SHP77 (cell line): ENCODE measurements at regions not wholly inside any gene's neighbourhood (a gene's known extent, or its start where the extent isn't known, plus 50 kb on each side); places are given as distances from the start of the nearest gene placed in this dataset.
"Not testable (repeated sequence)": the region's sequence is repeated elsewhere in the genome, so short reads cannot be mapped to it uniquely, and the experiment has no call there.

Source experiments
- DNase-seq, 2 experiments: peaks; one replicate each; lab custom pipeline; 2025; lab: John Stamatoyannopoulos, UW

DNA sequence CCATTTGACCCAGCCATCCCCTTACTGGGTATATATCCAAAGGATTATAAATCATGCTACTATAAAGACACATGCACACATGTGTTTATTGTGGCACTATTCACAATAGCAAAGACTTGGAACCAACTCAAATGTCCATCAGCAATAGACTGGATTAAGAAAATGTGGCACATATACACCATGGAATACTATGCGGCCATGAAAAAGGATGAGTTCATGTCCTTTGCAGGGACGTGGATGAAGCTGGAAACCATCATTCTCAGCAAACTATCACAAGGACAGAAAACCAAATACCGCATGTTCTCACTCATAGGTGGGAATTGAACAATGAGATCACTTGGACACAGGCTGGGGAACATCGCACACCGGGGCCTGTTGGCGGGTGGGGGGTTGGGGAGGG is 913.4 kb upstream of the DIAPH2 start:
- DNase-seq = not testable (repeated sequence)

DNA sequence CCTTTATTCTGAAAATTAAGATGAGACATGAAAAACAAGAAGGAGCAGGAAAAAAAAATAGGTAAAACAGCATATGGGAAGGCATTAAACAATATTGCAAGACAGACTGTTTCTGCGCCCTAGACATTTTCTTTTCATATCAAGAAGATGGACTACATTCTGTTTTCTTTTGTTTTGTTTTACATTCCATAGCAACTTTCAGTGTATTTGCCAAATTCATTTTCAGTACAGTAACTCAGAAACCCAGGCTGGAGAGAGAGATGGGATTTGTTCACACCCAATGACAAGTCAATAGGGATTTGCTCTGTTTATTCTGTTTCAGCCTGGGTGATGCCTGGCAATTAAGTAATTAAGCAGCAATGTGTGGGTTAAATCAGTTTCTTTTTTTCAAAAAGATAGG is 892.8 kb upstream of the DIAPH2 start:
- no peak for DNase-seq

DNA sequence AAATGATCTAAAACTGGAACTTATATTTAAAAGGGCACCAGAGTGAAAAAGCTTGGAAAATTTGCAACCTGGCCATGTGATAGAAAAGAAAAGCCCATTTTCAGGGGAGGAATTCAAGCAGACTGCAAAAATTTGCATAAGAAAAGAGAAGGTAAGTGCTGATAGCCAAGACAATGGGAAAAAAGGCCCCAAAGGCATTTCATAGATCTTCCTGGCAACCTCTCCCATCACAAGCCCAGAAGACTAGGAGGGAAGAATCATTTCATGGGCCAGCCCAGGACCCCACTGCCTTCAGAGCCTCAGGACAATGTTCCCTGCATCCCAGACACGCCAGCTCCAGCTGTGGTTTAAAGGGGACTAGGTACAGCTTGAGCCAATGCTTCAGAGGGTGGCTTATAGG is 887.3 kb upstream of the DIAPH2 start:
- no peak for DNase-seq

DNA sequence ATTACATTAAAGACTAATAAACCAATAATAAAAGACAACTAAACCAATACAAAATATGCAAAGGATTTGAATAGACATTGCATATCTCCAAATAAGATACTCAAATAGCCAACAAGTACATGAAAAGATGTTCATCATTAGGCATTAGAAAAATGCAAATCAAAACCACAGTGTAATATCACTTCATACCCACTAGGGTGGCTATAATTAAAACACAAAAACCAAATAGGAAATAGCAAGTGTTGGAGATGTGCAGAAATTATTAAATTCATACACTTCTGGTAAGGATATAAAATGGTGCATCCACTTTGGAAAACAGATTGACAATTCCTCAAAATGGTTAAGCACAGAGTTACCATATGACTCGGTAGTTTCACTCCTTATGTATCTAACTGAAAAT is 860.8 kb upstream of the DIAPH2 start:
- DNase-seq = no peak

DNA sequence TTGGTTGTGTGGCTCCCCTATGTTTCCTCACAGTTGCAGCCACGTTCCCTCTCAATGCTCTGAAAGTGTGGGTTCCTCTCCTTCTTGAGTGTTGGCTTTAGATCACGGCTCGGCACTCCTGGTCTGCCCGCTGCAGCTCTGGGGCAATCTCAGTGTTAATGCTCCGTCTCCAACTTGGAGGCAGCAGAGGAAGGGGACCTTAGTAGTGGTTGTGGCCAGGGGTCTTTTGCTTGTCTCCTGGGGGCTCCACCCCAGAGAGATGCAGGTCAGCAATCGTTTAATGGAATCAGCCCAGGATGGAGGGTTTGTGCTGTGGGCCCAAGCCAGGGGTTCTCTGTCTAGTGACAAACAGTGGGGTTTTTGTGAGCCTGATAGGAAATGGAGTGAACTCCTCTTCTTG is 849.4 kb upstream of the DIAPH2 start:
- no peak for DNase-seq

DNA sequence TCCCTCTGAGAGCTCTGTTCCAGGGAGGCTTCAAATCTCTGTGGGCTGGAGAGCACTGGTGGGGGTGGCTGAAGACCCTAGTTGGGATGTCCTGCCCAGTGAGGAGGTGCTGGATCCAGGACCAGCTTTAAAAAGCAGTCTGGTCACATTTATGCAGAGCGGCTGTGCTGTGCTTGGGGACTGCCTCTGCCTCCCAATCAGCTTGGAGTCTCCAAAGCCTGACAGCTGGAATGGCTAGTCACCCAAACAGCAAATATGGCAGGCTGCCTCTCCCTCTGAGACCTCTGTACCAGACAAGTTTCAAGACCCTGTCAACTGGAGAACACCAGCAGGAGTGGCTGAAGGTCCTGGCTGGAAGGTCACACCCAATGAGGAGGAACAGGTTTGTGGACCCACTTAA is 848.1 kb upstream of the DIAPH2 start:
- no peak for DNase-seq

DNA sequence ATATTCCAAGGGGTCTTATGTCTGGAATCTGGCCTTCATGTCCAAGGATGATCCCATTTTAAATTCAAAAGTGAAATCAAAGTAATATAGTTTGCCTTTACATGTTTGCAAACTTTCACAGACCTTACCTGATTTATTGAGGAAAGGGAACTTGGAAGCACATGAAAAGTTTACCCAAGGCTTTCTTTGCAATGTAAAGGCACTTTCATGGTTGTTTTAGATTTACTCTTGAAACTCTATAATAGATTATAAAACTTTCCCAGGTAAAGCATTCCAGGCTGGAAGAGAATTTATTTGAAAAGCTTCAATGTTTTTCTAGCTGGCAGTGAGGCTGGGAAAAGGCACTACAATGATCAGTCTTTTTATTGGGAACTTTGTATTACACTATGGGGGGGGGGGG is 842.8 kb upstream of the DIAPH2 start:
- DNase-seq = no peak

DNA sequence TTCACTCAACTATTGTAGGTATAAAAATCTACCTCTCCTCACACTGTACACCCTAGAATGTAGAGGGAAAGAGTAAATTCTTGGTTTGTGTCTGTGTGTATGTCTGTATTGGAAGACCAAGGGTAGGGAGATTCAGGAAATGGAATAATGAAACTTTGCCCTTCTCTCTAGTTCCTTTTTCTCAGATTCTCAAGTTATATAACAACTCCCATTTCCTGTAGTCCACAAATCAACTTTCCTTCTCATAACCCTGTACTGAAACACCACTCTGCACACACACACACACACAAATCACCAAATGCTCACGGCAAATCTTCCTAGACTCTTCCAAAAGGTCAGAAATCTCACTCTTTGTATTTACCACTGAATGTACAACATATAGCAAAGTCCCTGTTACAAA is 824.5 kb upstream of the DIAPH2 start:
- DNase-seq = no peak

DNA sequence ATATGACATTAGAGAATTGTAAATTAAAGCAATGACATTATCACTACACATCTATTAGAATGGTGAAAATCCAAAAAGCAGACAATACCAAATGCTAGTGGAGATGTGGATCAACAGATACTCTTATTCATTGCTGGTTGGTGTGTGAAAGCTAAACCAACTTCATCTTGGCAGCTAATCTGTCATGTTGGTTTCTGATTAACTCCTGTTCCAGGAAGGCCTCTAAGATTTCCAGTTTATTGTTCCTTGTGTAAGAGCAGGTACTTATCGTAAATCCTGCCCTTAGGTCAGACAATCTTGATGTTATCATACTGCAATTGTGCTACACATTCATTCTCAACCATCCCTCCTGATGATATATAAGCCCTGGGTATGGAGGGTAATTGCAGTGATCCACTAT is 809.0 kb upstream of the DIAPH2 start:
- no peak for DNase-seq

DNA sequence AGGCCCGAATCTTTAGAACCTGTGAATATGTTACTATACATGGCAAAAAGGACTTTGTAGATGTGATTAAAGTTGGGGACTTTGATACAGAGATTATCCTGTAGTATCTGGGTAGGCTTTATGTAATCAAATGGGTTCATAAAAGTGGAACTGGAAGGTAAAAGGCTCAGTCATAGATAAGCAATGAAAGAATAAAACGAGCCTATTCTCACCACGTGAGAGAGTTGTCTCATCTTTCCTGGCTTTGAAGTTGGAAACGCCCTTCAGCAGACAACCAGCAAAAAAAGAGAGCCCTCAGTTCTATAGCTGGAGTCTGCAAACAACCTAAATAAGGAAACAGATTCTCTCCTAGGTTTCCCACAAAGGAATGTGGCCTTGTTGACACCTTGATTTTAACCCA is 805.8 kb upstream of the DIAPH2 start:
- no peak for DNase-seq

DNA sequence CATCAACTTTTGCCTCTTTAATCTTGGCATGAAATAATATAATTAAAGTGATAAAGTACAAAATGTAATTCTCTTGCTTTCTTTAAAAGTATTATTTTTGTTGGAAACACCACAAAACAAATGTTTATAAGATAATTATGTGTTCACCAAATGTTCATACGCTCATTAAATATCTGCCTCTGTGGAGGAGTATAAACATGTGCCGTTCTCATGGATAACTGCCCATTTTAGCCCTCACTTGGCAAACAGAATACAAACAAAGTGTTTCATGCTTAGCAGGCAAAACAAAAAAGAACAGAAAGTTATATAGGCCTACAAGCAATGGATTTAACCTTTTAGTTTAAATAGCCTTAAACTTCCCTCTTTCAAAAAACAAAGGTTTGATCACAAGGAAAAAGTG is 800.5 kb upstream of the DIAPH2 start:
- DNase-seq = no peak

DNA sequence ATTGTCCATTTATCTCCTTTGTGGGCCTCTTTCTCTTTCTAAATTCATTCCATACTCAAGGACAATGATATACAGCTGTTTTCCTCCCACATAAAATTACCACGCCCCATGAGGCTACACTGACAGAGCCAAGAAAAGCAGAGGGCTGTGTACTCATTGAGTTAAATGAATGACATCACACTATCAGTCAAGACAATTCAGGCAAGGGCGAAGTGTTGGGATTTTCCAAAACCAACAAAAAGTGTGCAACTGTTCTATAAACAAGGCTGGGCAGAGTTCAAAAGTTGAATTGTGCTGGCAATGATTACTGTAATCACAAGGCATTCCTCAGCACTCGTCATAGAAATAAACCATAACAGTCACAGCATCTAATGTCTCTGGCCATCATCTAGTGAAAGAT is 799.6 kb upstream of the DIAPH2 start:
- no peak for DNase-seq

DNA sequence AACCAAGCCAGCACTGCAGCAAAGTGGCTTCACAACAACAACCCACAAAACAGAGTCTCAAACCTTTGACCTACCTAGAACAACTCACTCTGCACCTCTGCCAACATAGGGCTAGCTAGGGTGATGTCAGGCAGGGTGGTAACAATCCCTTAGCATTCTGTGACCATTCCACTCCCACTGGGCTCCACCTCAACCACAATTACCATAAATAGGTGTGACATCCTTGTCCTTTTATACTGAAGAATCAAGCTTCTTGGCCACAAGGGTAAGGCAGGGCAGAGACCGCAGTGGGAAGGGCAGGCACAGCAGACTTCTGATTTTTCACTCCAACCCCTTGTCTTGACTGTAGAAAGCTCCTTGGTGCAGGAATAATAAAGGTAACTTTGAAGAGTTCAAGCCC is 795.4 kb upstream of the DIAPH2 start:
- no peak for DNase-seq

DNA sequence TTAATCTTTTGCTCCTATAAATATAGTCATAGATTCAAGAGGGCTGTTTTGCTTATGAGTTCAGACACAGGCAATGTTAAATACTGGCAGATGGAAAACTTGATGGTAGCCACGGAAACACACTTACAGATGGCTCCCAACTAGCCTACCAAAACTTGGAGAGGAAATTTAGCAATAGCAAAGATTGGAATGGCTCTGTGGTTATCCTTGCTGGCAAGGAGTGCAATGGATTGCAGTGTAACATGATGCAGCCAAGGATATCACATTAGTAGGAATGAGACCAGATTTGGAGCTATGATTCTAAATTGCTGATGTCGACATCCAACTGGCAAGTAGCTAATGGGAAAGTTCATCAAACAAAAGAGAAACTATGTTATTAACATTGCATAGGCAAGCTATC is 791.0 kb upstream of the DIAPH2 start:
- no peak for DNase-seq

DNA sequence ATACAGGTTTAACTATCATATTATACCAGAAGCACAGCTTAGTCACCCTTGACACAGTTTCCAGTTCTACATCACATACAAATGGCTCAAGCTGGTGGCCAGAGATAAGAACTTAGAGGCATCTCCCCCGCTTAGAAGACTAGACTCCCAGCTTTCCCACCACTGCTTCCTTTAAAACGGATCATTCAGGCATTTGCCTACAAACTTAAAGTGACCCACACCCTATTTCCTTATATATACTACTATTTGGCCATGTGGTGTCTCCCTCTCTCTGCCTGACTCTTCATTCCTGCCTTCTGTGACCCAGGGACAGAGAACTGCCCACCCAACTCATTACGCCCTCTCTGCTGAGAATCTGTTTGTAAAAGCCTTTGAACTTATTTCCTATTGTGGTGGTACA is 781.2 kb upstream of the DIAPH2 start:
- DNase-seq = no peak

DNA sequence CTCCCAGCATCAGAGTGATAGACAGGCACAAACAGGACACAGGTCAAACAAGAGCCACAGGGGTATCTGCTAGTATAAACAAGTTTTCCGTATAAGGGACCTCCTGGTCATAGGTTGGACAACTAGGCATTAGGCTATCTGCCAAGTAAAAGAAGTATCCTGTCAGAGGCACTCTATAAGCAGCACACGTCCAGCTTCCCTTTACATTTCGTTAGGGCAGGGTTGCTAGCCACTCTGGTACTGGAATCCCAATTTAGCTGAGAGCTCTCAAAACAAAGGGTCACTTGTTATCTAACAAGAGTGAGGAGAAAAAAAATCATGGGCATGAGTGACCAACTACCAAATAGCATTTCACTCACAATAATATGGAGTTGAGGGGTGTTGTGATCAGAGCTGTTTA is 780.7 kb upstream of the DIAPH2 start:
- DNase-seq = no peak

DNA sequence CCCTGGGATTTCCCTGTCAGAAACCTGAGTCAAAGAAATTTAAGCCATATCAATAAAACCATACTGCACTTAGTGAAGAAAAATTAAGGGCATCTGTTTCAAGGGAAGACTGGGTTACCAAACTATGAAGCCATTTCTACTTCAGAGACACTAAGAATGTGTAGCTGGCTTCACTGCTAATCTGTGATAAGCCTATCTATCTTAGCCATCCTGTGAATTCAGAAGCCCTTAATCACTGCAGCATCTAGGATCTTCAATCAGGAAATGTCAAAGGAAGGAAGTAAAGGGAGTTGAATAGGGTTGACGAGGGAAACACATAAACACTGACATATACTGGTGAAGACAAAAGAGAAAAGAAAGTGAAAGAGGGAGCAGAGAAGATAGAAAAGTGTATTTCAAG is 777.6 kb upstream of the DIAPH2 start:
- DNase-seq = no peak

DNA sequence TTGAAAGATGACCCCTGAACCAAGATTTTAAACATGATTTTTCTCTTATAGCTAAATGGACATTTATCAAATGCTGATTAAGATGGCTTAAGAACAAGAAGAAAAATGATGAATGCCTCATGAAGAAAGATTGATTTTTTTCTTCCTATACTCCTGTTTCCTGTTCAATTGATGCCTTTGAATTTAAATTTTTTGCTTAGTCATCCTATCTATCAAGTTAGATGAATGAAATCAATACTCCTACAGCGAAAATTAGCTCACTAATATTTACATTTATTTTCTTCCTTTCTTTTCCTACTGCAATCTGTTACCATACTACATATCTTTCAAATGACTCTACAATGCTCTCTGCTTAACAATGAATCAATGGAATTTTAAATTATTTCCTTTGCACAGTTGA is 773.6 kb upstream of the DIAPH2 start:
- DNase-seq = no peak

DNA sequence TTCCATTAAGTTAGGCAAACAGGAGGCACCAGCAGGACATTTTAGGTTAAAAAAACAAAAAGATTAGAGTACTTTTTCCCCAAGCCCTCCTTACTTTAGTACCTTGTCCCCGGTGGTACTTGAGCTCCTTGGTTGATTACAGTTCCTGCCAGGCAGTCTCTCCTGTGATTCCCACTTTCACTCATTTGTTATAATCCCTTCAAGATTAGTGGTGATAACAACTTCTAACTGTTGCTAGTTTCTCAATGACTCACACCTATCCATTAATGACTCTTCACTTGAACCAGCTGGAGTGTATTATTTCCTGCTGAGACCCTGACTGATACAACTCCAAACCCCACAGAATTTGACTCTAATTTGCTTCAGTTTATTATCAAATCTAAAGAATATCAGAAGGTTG is 765.0 kb upstream of the DIAPH2 start:
- no peak for DNase-seq

DNA sequence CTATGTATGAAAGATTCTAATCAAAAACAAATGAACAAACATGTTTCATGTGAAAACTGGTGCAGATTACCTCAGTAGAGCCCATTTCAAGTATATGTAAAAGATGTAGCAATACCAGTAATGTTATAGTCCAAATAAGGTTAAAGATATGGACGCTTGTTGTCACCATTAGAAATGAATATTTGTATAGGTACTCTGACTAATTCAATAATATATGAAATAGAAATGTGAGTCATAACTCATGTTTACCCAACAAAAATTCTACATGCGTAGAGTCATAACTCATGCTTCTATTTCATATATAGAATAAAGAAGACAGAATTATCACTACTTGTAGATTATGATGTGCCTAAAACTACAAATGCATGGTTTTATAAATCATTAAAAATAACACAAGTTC is 739.1 kb upstream of the DIAPH2 start:
- DNase-seq = no peak

DNA sequence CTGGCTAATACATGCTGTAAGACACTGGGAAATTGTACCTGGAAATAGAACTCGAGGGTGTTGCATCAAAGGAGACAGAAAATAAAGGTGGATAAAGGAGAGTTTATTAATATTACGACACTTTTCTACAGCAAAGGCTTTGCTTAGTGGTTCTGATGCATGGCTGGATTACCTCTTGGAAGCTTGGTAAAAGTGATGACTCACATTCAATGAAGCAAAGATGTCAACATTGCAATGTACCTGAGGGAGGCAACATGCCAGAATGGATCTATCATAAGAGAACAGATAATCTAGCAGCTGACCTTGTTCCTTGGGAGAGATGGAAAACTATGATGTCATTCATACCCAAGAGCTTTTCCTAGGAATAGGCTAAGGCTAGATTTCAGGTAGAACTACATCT is 735.1 kb upstream of the DIAPH2 start:
- DNase-seq = no peak

DNA sequence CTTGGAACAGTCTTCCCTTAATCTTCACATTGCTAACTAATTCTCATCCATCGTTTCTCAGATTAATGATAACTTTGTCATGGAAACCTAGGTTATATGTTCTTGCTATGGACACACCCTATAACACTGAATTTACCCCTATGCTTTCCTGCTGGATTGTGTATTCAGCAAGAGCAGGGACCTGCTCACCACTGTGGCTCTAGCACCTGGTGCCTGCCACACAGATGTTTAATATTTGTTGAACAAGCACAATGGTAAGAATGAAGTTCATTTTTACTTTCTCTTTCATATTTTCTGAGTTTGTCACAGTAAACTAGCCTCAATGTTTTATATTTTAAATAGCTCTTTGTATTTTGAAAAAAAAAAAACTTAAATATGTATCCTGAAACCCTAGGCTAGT is 734.0 kb upstream of the DIAPH2 start:
- DNase-seq = no peak

DNA sequence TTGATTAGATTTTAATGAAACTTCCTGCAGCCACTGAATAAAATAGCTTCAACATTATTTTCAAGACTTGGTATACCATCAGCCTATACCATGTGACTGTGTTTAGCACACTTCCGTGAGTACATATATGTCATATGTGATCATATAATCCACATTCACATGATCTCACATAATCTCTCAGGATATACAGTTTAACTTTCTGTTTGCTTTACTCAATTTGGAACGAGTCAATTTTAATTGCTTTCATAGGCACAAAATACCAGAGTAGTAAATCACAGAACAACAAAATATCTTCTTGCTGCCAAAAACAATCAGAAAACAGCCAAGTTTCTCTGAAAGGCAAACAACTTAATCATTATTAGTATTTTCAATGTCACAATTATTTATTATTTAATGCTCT is 731.1 kb upstream of the DIAPH2 start:
- no peak for DNase-seq

DNA sequence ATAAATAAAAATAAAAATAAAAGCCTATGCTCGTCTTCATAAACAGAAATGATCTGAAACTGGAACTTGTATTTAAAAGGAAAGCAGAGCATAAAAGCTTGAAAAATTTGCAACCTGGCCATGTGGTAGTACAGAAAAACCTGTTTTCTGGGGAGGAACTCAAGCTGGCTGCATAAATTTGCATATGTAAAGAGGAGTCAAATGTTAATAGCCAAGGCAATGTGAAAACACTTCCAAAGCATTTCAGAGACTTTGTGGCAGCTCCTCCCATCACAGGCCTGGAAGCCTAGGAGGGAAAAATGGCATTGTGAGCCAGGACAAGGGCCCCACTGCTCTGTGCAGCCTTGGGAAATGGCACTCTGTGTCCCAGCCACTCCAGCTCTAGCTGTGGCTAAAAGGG is 727.9 kb upstream of the DIAPH2 start:
- DNase-seq = no peak

DNA sequence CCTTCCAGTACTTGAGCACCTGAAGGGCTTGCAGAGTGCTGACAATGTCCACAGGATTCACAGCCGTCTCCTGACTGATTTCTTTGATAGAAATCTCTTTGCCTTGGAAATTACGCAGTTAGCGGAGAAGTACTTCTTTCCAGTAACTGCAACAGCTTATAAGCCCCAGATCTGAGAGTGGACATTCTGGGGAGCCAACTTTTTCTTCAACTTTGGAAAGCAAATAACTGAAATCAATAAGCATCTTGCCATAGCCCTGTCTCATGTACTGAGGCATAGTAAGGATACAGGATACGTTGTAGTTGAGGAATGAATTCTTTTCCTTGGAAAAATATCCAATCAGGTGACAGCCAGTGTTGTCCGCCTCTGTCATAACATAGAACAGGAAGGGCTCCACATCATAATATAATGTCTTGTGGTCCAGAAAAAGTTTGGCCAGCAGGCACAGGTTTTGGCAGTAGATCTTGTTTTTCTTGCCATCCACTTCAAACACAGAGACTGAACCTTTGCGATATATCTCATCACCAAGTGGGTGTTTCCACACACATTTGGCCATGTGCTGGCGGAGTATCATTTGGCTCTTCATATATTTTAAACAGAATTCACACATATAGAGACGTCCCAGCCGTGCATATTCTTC is 711.1 kb upstream of the DIAPH2 start:
- DNase-seq = not testable (repeated sequence)
